ENCODE measurements at regions not wholly inside any gene's neighbourhood (a gene's known extent, or its start where the extent isn't known, plus 50 kb on each side); places are given as distances from the start of the nearest gene placed in this dataset.
A peak's percentile ranks its signal among the peaks of the same experiment; 100 is the strongest.
"Not testable (repeated sequence)": the region's sequence is repeated elsewhere in the genome, so short reads cannot be mapped to it uniquely, and the experiment has no call there.

GRCh38 chr14:82872494-82872893 lies 1338.8 kb upstream of the SEL1L start:
- DNase-seq = peak; percentile 36

- no peak for DNase-seq
These were observed 1345.3 kb upstream of the SEL1L start for GRCh38 chr14:82878951-82879350.

- no peak for DNase-seq
These were observed 1346.4 kb upstream of the SEL1L start for GRCh38 chr14:82879949-82880535.

GRCh38 chr14:82886670-82887069 lies 1353.0 kb upstream of the SEL1L start:
- no peak for DNase-seq

- DNase-seq = no peak
These were observed 1356.0 kb upstream of the SEL1L start for GRCh38 chr14:82889701-82890100.

GRCh38 chr14:82896476-82896875 lies 1362.8 kb upstream of the SEL1L start:
- no peak for DNase-seq

GRCh38 chr14:82897469-82898308 lies 1364.0 kb upstream of the SEL1L start:
- no peak for DNase-seq

- DNase-seq = peak; percentile 20
These were observed 1372.1 kb upstream of the SEL1L start for GRCh38 chr14:82905762-82906161.

GRCh38 chr14:82911930-82912329 lies 1378.3 kb upstream of the SEL1L start:
- DNase-seq = no peak

- no peak for DNase-seq
These were observed 1379.7 kb upstream of the SEL1L start for GRCh38 chr14:82913396-82913795.

- no peak for DNase-seq
These were observed 1381.7 kb upstream of the SEL1L start for GRCh38 chr14:82915381-82915780.

GRCh38 chr14:82935691-82936090 lies 1402.0 kb upstream of the SEL1L start:
- DNase-seq = no peak

GRCh38 chr14:82951171-82951570 lies 1417.5 kb upstream of the SEL1L start:
- DNase-seq = no peak

GRCh38 chr14:82963756-82964155 lies 1430.1 kb upstream of the SEL1L start:
- no peak for DNase-seq

GRCh38 chr14:82987502-82988124 lies 1454.0 kb upstream of the SEL1L start:
- no peak for DNase-seq

GRCh38 chr14:82994547-82994946 lies 1460.9 kb upstream of the SEL1L start:
- DNase-seq = not testable (repeated sequence)

GRCh38 chr14:82999802-83000201 lies 1466.1 kb upstream of the SEL1L start:
- peak; percentile 9 for DNase-seq

- DNase-seq = no peak
These were observed 1470.9 kb upstream of the SEL1L start for GRCh38 chr14:83004456-83005006.

- no peak for DNase-seq
These were observed 1472.5 kb upstream of the SEL1L start for GRCh38 chr14:83006121-83006670.

GRCh38 chr14:83007052-83007451 lies 1473.4 kb upstream of the SEL1L start:
- not testable (repeated sequence) for DNase-seq

GRCh38 chr14:83007641-83008225 lies 1474.1 kb upstream of the SEL1L start:
- no peak for DNase-seq

GRCh38 chr14:83017296-83017695 lies 1483.6 kb upstream of the SEL1L start:
- no peak for DNase-seq

All from DMS53 (cell line).